SK-N-SH (cell line): ENCODE measurements at regions not wholly inside any gene's neighbourhood (a gene's known extent, or its start where the extent isn't known, plus 50 kb on each side); places are given as distances from the start of the nearest gene placed in this dataset.

Source experiments
- CTCF ChIA-PET: fragments of 300-600, 350-600 bp; formaldehyde crosslinking; extraction: SDS; loops from one replicate; lab custom pipeline; 2021; lab: Yijun Ruan, JAX
- POLR2A ChIA-PET: fragments of 350-600 bp; sonication (Branson Sonifier 250); formaldehyde crosslinking; extraction: SDS; loops from one replicate; lab custom pipeline; 2020; ENCODE audit warnings: antibody characterized with exemption, inconsistent platforms; lab: Yijun Ruan, JAX
- DNase-seq: peaks from one replicate; pipeline ENCODE4 v3.0.0; 2012
- H2AFZ ChIP-seq: fragments of 200-600 bp; sonication (generic); 2 replicates; pipeline ENCODE4 v1.8.1; 2016; ENCODE audit warnings: antibody characterized with exemption, mild to moderate bottlenecking, low read depth
- H3F3A ChIP-seq: fragments of 200-600 bp; sonication (generic); replicated peaks from 2 replicates; pipeline ENCODE3; 2016; ENCODE audit warnings: antibody characterized with exemption, mild to moderate bottlenecking; ENCODE audit not compliant: insufficient read depth
- H3K27ac ChIP-seq, 2 experiments: fragments of 200-500 bp in 1 of 2; fragments of 200-600 bp in 1 of 2; sonication (Bioruptor generic) in 1 of 2; sonication (generic), shearing (Covaris generic) in 1 of 2; 2 replicates each; pipeline versions ENCODE4 v1.5.1 to v1.6.1; 2014 to 2016; ENCODE audit warnings: low read depth in 2 of 2, inconsistent platforms in 1 of 2, low read length in 1 of 2, mild to moderate bottlenecking in 1 of 2, mixed read lengths in 1 of 2
- H3K27me3 ChIP-seq: fragments of 200-600 bp; sonication (generic), shearing (Covaris generic); 2 replicates; pipeline ENCODE4 v1.6.1; 2016; ENCODE audit warnings: mixed run types; ENCODE audit not compliant: insufficient read depth
- H3K36me3 ChIP-seq, 2 experiments: fragments of 200-500 bp in 1 of 2; fragments of 200-600 bp in 1 of 2; sonication (Bioruptor generic) in 1 of 2; sonication (generic) in 1 of 2; replicated peaks in 1 of 2; 2 replicates each; pipeline versions ENCODE3 to v1.5.1; 2014 to 2016; ENCODE audit warnings: low read length in 1 of 2, mild to moderate bottlenecking in 1 of 2; ENCODE audit not compliant: insufficient read depth in 2 of 2, control insufficient read depth in 1 of 2
- H3K4me1 ChIP-seq, 2 experiments: fragments of 200-500 bp in 1 of 2; fragments of 200-600 bp in 1 of 2; sonication (Bioruptor generic) in 1 of 2; sonication (generic), shearing (Covaris generic) in 1 of 2; 2 replicates each; pipeline versions ENCODE4 v1.5.1 to v1.6.1; 2014 to 2016; ENCODE audit warnings: low read depth in 1 of 2, low read length in 1 of 2, mixed run types in 1 of 2; ENCODE audit not compliant: insufficient read depth in 2 of 2, control insufficient read depth in 1 of 2
- H3K4me2 ChIP-seq: fragments of 200-600 bp; sonication (generic), shearing (Covaris generic); 2 replicates; pipeline ENCODE4 v1.6.1; 2017; ENCODE audit warnings: mixed run types
- H3K4me3 ChIP-seq, 2 experiments: fragments of 200-500 bp in 1 of 2; fragments of 200-600 bp in 1 of 2; sonication (Bioruptor generic) in 1 of 2; sonication (generic), shearing (Covaris generic) in 1 of 2; 2 replicates each; pipeline versions ENCODE4 v1.5.1 to v1.8.1; 2014 to 2016; ENCODE audit warnings: low read depth in 2 of 2, inconsistent platforms in 1 of 2, low read length in 1 of 2, mild to moderate bottlenecking in 1 of 2, mixed read lengths in 1 of 2, moderate library complexity in 1 of 2
- H3K79me2 ChIP-seq: fragments of 200-600 bp; sonication (generic); 2 replicates; pipeline ENCODE4 v1.8.1; 2017; ENCODE audit warnings: mild to moderate bottlenecking; ENCODE audit not compliant: insufficient read depth
- H3K9ac ChIP-seq: fragments of 200-600 bp; sonication (generic); 2 replicates; pipeline ENCODE4 v1.6.1; 2017; ENCODE audit warnings: mixed run types
- H3K9me2 ChIP-seq: fragments of 200-600 bp; sonication (generic); 2 replicates; pipeline ENCODE4 v1.6.1; 2017; ENCODE audit warnings: mixed run types
- H3K9me3 ChIP-seq: fragments of 200-600 bp; sonication (generic); 2 replicates; pipeline ENCODE4 v1.6.1; 2017; ENCODE audit warnings: mixed run types, mild to moderate bottlenecking, moderate library complexity
- H4K20me1 ChIP-seq: fragments of 200-600 bp; sonication (generic); 2 replicates; pipeline ENCODE4 v1.6.1; 2017; ENCODE audit warnings: mild to moderate bottlenecking, mixed run types; ENCODE audit not compliant: insufficient read depth
- CHD2 ChIP-seq: fragments of 150-350 bp; IDR thresholded peaks from 2 replicates; pipeline ENCODE4 v1.6.1; 2018; ENCODE audit warnings: low read length; ENCODE audit not compliant: partially characterized antibody
- ELF1 ChIP-seq: IDR thresholded peaks from 2 replicates; pipeline ENCODE4 v1.4.0; 2012
- EP300 ChIP-seq, 2 experiments: IDR thresholded peaks; 2 replicates each; pipeline versions ENCODE4 v1.4.0 to v1.6.1; 2012; ENCODE audit warnings: borderline replicate concordance in 1 of 2, low read depth in 1 of 2, low read length in 1 of 2
- FOXM1 ChIP-seq: IDR thresholded peaks from 2 replicates; pipeline ENCODE4 v1.4.0; 2012; ENCODE audit warnings: low read depth, mild to moderate bottlenecking
- GABPA ChIP-seq: IDR thresholded peaks from 2 replicates; pipeline ENCODE4 v1.4.0; 2012; ENCODE audit warnings: low read depth, mild to moderate bottlenecking
- GATA2 ChIP-seq: sonication (generic); formaldehyde crosslinking; IDR thresholded peaks from 2 replicates; pipeline ENCODE4 v1.5.0; 2020; ENCODE audit warnings: mild to moderate bottlenecking, missing genetic modification reagents
- JUND ChIP-seq: IDR thresholded peaks from 2 replicates; pipeline ENCODE4 v1.4.0; 2012
- MEF2A ChIP-seq: IDR thresholded peaks from 2 replicates; pipeline ENCODE4 v1.4.0; 2012; ENCODE audit warnings: low read depth, borderline replicate concordance
- MXI1 ChIP-seq: IDR thresholded peaks from 2 replicates; pipeline ENCODE4 v1.6.1; 2012; ENCODE audit warnings: mild to moderate bottlenecking, low read depth, low read length, improper control_type of control experiment
- RFX5 ChIP-seq: IDR thresholded peaks from 2 replicates; pipeline ENCODE4 v1.6.1; 2012; ENCODE audit warnings: mild to moderate bottlenecking, improper control_type of control experiment, low read length
- RXRA ChIP-seq: IDR thresholded peaks from 2 replicates; pipeline ENCODE4 v1.4.0; 2012; ENCODE audit warnings: low read depth, mild to moderate bottlenecking, borderline replicate concordance
- TAF1 ChIP-seq: IDR thresholded peaks from 2 replicates; pipeline ENCODE4 v1.6.1; 2012; ENCODE audit warnings: low read depth, mild to moderate bottlenecking, low read length, moderate library complexity, borderline replicate concordance
- TCF12 ChIP-seq: IDR thresholded peaks from 2 replicates; pipeline ENCODE4 v1.4.0; 2012
- TEAD4 ChIP-seq: IDR thresholded peaks from 2 replicates; pipeline ENCODE4 v1.4.0; 2012; ENCODE audit warnings: mild to moderate bottlenecking, borderline replicate concordance; ENCODE audit not compliant: insufficient read depth
- WGBS: methylation state at CpG from one replicate; pipeline ENCODE4 v1.1.6; 2017; ENCODE audit warnings: low lambda C conversion rate; 5-methylcytosine and 5-hydroxymethylcytosine counted together
- TF ChIP-seq, protein P1 (sequence below): IDR thresholded peaks from 2 replicates; pipeline ENCODE4; 2012
- TF ChIP-seq, protein P2 (sequence below): IDR thresholded peaks from 2 replicates; pipeline ENCODE4 v1.4.0; 2012; ENCODE audit warnings: low read depth
- TF ChIP-seq, protein P3 (sequence below): IDR thresholded peaks from 2 replicates; pipeline ENCODE4 v1.4.0; 2012; ENCODE audit warnings: low read depth, borderline replicate concordance
- TF ChIP-seq, protein P4 (sequence below): fragments of 150-350 bp; IDR thresholded peaks from 2 replicates; pipeline ENCODE4 v1.6.1; 2017; ENCODE audit warnings: antibody characterized with exemption, low read length, low read depth, borderline replicate concordance
- TF ChIP-seq, protein P5 (sequence below): IDR thresholded peaks from 2 replicates; pipeline ENCODE4 v1.6.1; 2012; ENCODE audit warnings: mild to moderate bottlenecking, low read depth, low read length, moderate library complexity

DNA sequence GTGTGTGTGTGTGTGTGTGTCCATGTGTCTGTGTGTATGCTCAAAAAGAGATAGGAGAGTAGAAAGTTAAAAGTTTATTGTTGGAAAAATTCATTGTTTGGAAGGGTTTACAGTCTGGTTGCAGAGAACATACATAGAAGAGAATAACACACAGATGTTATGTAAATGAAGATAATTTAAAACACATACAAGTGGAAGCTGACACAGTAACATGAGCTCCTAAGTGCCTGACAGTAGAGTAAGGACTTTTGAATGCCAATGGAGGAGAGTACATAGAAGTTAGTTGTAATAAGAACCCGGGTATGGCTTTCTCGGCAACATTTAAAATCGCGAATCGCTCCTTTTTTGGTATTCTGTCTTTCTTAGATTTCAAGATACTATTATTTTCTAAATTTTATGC, 137.0 kb upstream of the FANCL start:
- Histone ChIP-seq H3K79me2 (no peaks in the 10 kb centered on the region), H3K27ac (no peak overlapping the region), H3K4me2 (no peak overlapping the region), H3K9me2 (0 out of 2 replicates have a peak, but pooled peaks cover 4% of the 10 kb centered on the region), H3K4me1 (no peaks in the 10 kb centered on the region), H2AFZ (no peak overlapping the region), H3K9ac (no peak overlapping the region), H3K9me3 (no peaks in the 10 kb centered on the region)
- DNase-seq, result no peak
- CTCF ChIA-PET, result no interaction called here
- TF ChIP-seq, protein P1, sequence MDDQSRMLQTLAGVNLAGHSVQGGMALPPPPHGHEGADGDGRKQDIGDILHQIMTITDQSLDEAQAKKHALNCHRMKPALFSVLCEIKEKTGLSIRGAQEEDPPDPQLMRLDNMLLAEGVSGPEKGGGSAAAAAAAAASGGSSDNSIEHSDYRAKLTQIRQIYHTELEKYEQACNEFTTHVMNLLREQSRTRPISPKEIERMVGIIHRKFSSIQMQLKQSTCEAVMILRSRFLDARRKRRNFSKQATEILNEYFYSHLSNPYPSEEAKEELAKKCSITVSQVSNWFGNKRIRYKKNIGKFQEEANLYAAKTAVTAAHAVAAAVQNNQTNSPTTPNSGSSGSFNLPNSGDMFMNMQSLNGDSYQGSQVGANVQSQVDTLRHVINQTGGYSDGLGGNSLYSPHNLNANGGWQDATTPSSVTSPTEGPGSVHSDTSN, result no peak
- no peak for TF ChIP-seq RXRA
- TF ChIP-seq ELF1, result no peak
- no peak for TF ChIP-seq RFX5
- TF ChIP-seq, protein P2, sequence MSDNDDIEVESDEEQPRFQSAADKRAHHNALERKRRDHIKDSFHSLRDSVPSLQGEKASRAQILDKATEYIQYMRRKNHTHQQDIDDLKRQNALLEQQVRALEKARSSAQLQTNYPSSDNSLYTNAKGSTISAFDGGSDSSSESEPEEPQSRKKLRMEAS, result no peak
- TF ChIP-seq TEAD4, result no peak
- TF ChIP-seq, protein P3, sequence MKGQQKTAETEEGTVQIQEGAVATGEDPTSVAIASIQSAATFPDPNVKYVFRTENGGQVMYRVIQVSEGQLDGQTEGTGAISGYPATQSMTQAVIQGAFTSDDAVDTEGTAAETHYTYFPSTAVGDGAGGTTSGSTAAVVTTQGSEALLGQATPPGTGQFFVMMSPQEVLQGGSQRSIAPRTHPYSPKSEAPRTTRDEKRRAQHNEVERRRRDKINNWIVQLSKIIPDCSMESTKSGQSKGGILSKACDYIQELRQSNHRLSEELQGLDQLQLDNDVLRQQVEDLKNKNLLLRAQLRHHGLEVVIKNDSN, result no peak
- no peak for TF ChIP-seq TCF12
- no peak for TF ChIP-seq GATA2 (CRISPR knock-in tag)
- no peak for TF ChIP-seq CHD2
- no peak for TF ChIP-seq MXI1
- TF ChIP-seq, protein P4, sequence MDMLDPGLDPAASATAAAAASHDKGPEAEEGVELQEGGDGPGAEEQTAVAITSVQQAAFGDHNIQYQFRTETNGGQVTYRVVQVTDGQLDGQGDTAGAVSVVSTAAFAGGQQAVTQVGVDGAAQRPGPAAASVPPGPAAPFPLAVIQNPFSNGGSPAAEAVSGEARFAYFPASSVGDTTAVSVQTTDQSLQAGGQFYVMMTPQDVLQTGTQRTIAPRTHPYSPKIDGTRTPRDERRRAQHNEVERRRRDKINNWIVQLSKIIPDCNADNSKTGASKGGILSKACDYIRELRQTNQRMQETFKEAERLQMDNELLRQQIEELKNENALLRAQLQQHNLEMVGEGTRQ, result no peak
- TF ChIP-seq FOXM1, result no peak
- no peak for TF ChIP-seq EP300 (IDR thresholded peaks at IDR 0.05; ENCODE audit: borderline replicate concordance in 1 of 2, low read depth in 1 of 2, low read length in 1 of 2)
- no peak for TF ChIP-seq MEF2A
- TF ChIP-seq, protein P5, sequence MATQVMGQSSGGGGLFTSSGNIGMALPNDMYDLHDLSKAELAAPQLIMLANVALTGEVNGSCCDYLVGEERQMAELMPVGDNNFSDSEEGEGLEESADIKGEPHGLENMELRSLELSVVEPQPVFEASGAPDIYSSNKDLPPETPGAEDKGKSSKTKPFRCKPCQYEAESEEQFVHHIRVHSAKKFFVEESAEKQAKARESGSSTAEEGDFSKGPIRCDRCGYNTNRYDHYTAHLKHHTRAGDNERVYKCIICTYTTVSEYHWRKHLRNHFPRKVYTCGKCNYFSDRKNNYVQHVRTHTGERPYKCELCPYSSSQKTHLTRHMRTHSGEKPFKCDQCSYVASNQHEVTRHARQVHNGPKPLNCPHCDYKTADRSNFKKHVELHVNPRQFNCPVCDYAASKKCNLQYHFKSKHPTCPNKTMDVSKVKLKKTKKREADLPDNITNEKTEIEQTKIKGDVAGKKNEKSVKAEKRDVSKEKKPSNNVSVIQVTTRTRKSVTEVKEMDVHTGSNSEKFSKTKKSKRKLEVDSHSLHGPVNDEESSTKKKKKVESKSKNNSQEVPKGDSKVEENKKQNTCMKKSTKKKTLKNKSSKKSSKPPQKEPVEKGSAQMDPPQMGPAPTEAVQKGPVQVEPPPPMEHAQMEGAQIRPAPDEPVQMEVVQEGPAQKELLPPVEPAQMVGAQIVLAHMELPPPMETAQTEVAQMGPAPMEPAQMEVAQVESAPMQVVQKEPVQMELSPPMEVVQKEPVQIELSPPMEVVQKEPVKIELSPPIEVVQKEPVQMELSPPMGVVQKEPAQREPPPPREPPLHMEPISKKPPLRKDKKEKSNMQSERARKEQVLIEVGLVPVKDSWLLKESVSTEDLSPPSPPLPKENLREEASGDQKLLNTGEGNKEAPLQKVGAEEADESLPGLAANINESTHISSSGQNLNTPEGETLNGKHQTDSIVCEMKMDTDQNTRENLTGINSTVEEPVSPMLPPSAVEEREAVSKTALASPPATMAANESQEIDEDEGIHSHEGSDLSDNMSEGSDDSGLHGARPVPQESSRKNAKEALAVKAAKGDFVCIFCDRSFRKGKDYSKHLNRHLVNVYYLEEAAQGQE, result no peak
- no peak for TF ChIP-seq JUND
- no peak for TF ChIP-seq TAF1
- TF ChIP-seq GABPA, result no peak
- TF ChIP-seq, all 33 proteins: peak for 0
- WGBS, result 80% methylated on average over 5 of the region's 5 CpGs
- Histone ChIP-seq H4K20me1 (no peaks in the 10 kb centered on the region), H3F3A (no peaks in the 10 kb centered on the region), H3K4me3 (no peak overlapping the region), H3K27me3 (no peaks in the 10 kb centered on the region), H3K36me3 (no peaks in the 10 kb centered on the region)
- POLR2A ChIA-PET, result no interaction called here
